K562 (cell line): ENCODE measurements at regions not wholly inside any gene's neighbourhood (a gene's known extent, or its start where the extent isn't known, plus 50 kb on each side); places are given as distances from the start of the nearest gene placed in this dataset.

ENCODE experiments used
- CBFA2T2 ChIP-seq: fragments of 450-650 bp; conservative IDR thresholded peaks from 2 replicates; pipeline ENCODE4 v1.6.1; 2017; ENCODE audit warnings: mild to moderate bottlenecking
- CLOCK ChIP-seq: fragments of 250-450 bp; sonication (Bioruptor Pico); IDR thresholded peaks from 2 replicates; pipeline ENCODE4 v1.4.0; 2020; ENCODE audit warnings: mild to moderate bottlenecking, moderate library complexity, borderline replicate concordance
- E2F8 ChIP-seq: fragments of 450-650 bp; IDR thresholded peaks from 2 replicates; pipeline ENCODE4 v1.7.1; 2018; ENCODE audit warnings: mild to moderate bottlenecking, low read depth; ENCODE audit not compliant: partially characterized antibody
- FOSL1 ChIP-seq: fragments of 200-800 bp; sonication (Bioruptor generic); conservative IDR thresholded peaks from 2 replicates; pipeline ENCODE4 v1.6.1; 2016; ENCODE audit warnings: missing genetic modification characterization, missing compliant biosample characterization
- MAX ChIP-seq: sonication (generic); formaldehyde crosslinking; IDR thresholded peaks from 2 replicates; pipeline ENCODE4 v1.9.0; 2022; ENCODE audit warnings: mild to moderate bottlenecking, missing genetic modification reagents
- NFIC ChIP-seq: fragments of 450-650 bp; IDR thresholded peaks from 2 replicates; pipeline ENCODE4 v1.6.1; 2017; ENCODE audit warnings: mild to moderate bottlenecking, inconsistent platforms
- POU5F1 ChIP-seq: fragments of 150-350 bp; IDR thresholded peaks from 2 replicates; pipeline ENCODE4 v1.6.1; 2014; ENCODE audit warnings: borderline replicate concordance, low read length, low read depth, mild to moderate bottlenecking; ENCODE audit not compliant: partially characterized antibody
- PRDM10 ChIP-seq: fragments of 450-650 bp; IDR thresholded peaks from 2 replicates; pipeline ENCODE4 v1.6.1; 2018; ENCODE audit not compliant: partially characterized antibody
- SRSF3 ChIP-seq: fragments of 200-400 bp; formaldehyde crosslinking; IDR thresholded peaks from 2 replicates; pipeline ENCODE4 v1.6.1; 2016; ENCODE audit warnings: mild to moderate bottlenecking, low read length, moderate library complexity; ENCODE audit not compliant: insufficient read depth
- STAG1 ChIP-seq: sonication (generic); formaldehyde crosslinking; IDR thresholded peaks from 2 replicates; pipeline ENCODE4 v1.5.0; 2020; ENCODE audit warnings: missing genetic modification reagents, borderline replicate concordance
- ZBTB7A ChIP-seq: IDR thresholded peaks from 2 replicates; pipeline ENCODE4 v1.6.1; 2011; ENCODE audit warnings: low read depth, mild to moderate bottlenecking, low read length, moderate library complexity, borderline replicate concordance; ENCODE audit not compliant: control insufficient read depth
- ZNF282 ChIP-seq: sonication (generic); formaldehyde crosslinking; IDR thresholded peaks from 2 replicates; pipeline ENCODE4 v1.8.1; 2023; ENCODE audit warnings: missing genetic modification reagents
- ZNF696 ChIP-seq: fragments of 250-450 bp; sonication (Bioruptor Pico); conservative IDR thresholded peaks from 2 replicates; pipeline ENCODE4 v1.4.0; 2020; ENCODE audit warnings: mild to moderate bottlenecking, moderate library complexity
- ZNF780A ChIP-seq: fragments of 250-450 bp; sonication (Bioruptor Pico); IDR thresholded peaks from 2 replicates; pipeline ENCODE4 v1.5.0; 2021; ENCODE audit warnings: mild to moderate bottlenecking

GRCh38 chr22:42180349-42180842 is 49.8 kb upstream of the CYP2D6 start (continued):
- TF ChIP-seq ZNF696 (CRISPR knock-in tag), result no peak
- TF ChIP-seq CLOCK, result no peak
- TF ChIP-seq ZBTB7A, result no peak
- TF ChIP-seq ZNF282 (CRISPR knock-in tag), result no peak
- TF ChIP-seq SRSF3, result no peak
- TF ChIP-seq E2F8, result no peak
- peak; percentile 51; the same call in 1 of the 2 replicates for TF ChIP-seq FOSL1
- no peak for TF ChIP-seq STAG1
- peak; percentile 82 for TF ChIP-seq CBFA2T2
- 0 out of 2 replicates have a peak, but pooled peaks have one; percentile 31 for TF ChIP-seq NFIC
- no peak for TF ChIP-seq MAX (CRISPR knock-in tag)
- TF ChIP-seq POU5F1, result no peak
- TF ChIP-seq PRDM10, result no peak
- no peak for TF ChIP-seq ZNF780A (CRISPR knock-in tag)
